ENCODE measurements at regions not wholly inside any gene's neighbourhood (a gene's known extent, or its start where the extent isn't known, plus 50 kb on each side); places are given as distances from the start of the nearest gene placed in this dataset.

- no peak for DNase-seq
Measured at GRCh38 chr20:24797745-24798655, 151.1 kb upstream of the CST7 start.

- DNase-seq: no peak
Measured at GRCh38 chr20:24798930-24799705, 150.0 kb upstream of the CST7 start.

- DNase-seq: no peak
Measured at GRCh38 chr20:24799971-24800580, 149.0 kb upstream of the CST7 start.

- DNase-seq: no peak
Measured at GRCh38 chr20:24802286-24802820, 146.7 kb upstream of the CST7 start.

- DNase-seq: no peak
Measured at GRCh38 chr20:24804481-24805206, 144.4 kb upstream of the CST7 start.

GRCh38 chr20:24805456-24806238 lies 143.4 kb upstream of the CST7 start:
- no peak for DNase-seq

GRCh38 chr20:24806705-24807676 lies 142.1 kb upstream of the CST7 start:
- no peak for DNase-seq

GRCh38 chr20:24808616-24809015 lies 140.5 kb upstream of the CST7 start:
- no peak for DNase-seq

GRCh38 chr20:24809606-24810005 lies 139.5 kb upstream of the CST7 start:
- DNase-seq: no peak

- no peak for DNase-seq
Measured at GRCh38 chr20:24810676-24811407, 138.2 kb upstream of the CST7 start.

- no peak for DNase-seq
Measured at GRCh38 chr20:24812373-24812772, 136.7 kb upstream of the CST7 start.

GRCh38 chr20:24813080-24813479 lies 136.0 kb upstream of the CST7 start:
- no peak for DNase-seq

- DNase-seq: no peak
Measured at GRCh38 chr20:24813496-24813895, 135.6 kb upstream of the CST7 start.

GRCh38 chr20:24813936-24814335 lies 135.1 kb upstream of the CST7 start:
- no peak for DNase-seq

GRCh38 chr20:24814556-24815195 lies 134.4 kb upstream of the CST7 start:
- no peak for DNase-seq

- DNase-seq: no peak
Measured at GRCh38 chr20:24815196-24815815, 133.8 kb upstream of the CST7 start.

- no peak for DNase-seq
Measured at GRCh38 chr20:24815931-24816330, 133.1 kb upstream of the CST7 start.

- DNase-seq: peak; percentile 55
Measured at GRCh38 chr20:24816431-24816830, 132.6 kb upstream of the CST7 start.

GRCh38 chr20:24816907-24817306 lies 132.2 kb upstream of the CST7 start:
- peak; percentile 53 for DNase-seq

All from suppressor macrophage treated with lipopolysaccharide for 4 hours (primary cell).